K562 (cell line): ENCODE measurements at regions not wholly inside any gene's neighbourhood (a gene's known extent, or its start where the extent isn't known, plus 50 kb on each side); places are given as distances from the start of the nearest gene placed in this dataset.

Source experiments
- ATAC-seq: fragments of 200-7000 bp; cut with Tn5 transposase; 3 replicates; pipeline ENCODE4 v1.9.1; 2020; ENCODE audit warnings: moderate library complexity
- BruUV-seq: library from RNA; stranded (reverse); fragments of 400-500 nt; replicated peaks from 2 replicates; lab custom pipeline; 2021; lab: Mats Ljungman, UMichigan
- CTCF ChIA-PET: fragments of 300-600 bp; formaldehyde crosslinking; extraction: SDS; loops from one replicate; lab custom pipeline; 2021; ENCODE audit warnings: low intra/inter-chr PET ratio; lab: Yijun Ruan, JAX
- POLR2A ChIA-PET: fragments of 300-600, 350-650 bp; sonication (Branson Sonifier 250); formaldehyde crosslinking; extraction: SDS; loops from one replicate; lab custom pipeline; 2021; ENCODE audit warnings: antibody characterized with exemption, inconsistent platforms; lab: Yijun Ruan, JAX
- DNase-seq, 4 experiments: peaks; one replicate each; pipeline versions ENCODE4 v3.0.0 to v3.0.0-alpha.2; 2011 to 2018; ENCODE audit warnings: low spot score in 3 of 4, mixed read lengths in 3 of 4; ENCODE audit errors: extremely low read depth in 1 of 4
- FAIRE-seq: peaks from 2 replicates; lab custom pipeline; 2011; peaks lifted over from hg19 to GRCh38; lab: Jason Lieb, UNC
- H2AFZ ChIP-seq: 2 replicates; pipeline ENCODE4 v1.6.0; 2011; ENCODE audit warnings: low read depth, low read length, control low read depth, inconsistent platforms
- H3K27ac ChIP-seq: fragments of 200-600 bp; 3 replicates; pipeline ENCODE4 v1.8.0; 2011; ENCODE audit warnings: low read depth, mild to moderate bottlenecking, control low read depth, inconsistent platforms, low read length, moderate library complexity, mixed read lengths; ENCODE audit errors: extremely low read depth
- H3K27me3 ChIP-seq, 2 experiments: fragments of 300-600 bp in 1 of 2; 2 replicates in 1 of 2; 3 replicates in 1 of 2; pipeline versions ENCODE4 v1.6.0 to v1.8.0; 2011; ENCODE audit warnings: inconsistent platforms in 2 of 2, low read length in 2 of 2, mild to moderate bottlenecking in 1 of 2, mixed read lengths in 1 of 2, moderate library complexity in 1 of 2; ENCODE audit not compliant: control insufficient read depth in 2 of 2, insufficient read depth in 2 of 2
- H3K36me3 ChIP-seq: fragments of 300-600 bp; 3 replicates; pipeline ENCODE4 v1.8.0; 2011; ENCODE audit warnings: mild to moderate bottlenecking, low read length, inconsistent platforms; ENCODE audit not compliant: control insufficient read depth, insufficient read depth
- H3K4me1 ChIP-seq, 2 experiments: fragments of 200-600 bp in 1 of 2; replicated peaks in 1 of 2; 2 replicates in 1 of 2; 3 replicates in 1 of 2; pipeline versions ENCODE4 v1.5.1 to v1.8.0; 2011; ENCODE audit warnings: inconsistent platforms in 2 of 2, low read length in 2 of 2, mild to moderate bottlenecking in 1 of 2, mixed read lengths in 1 of 2, moderate library complexity in 1 of 2; ENCODE audit not compliant: control insufficient read depth in 2 of 2, insufficient read depth in 2 of 2
- H3K4me2 ChIP-seq: 2 replicates; pipeline ENCODE4 v1.6.1; 2011; ENCODE audit warnings: low read length, control low read depth, inconsistent platforms, mixed read lengths; ENCODE audit not compliant: insufficient read depth
- H3K4me3 ChIP-seq: fragments of 200-600 bp; sonication (generic), shearing (Covaris generic); 2 replicates; pipeline ENCODE4 v1.5.1; 2016; ENCODE audit warnings: control low read depth, inconsistent platforms
- H3K79me2 ChIP-seq: fragments of 200-600 bp; 3 replicates; pipeline ENCODE4 v1.8.0; 2011; ENCODE audit warnings: low read length, inconsistent platforms; ENCODE audit not compliant: control insufficient read depth, insufficient read depth
- H3K9ac ChIP-seq, 2 experiments: 2 replicates each; pipeline versions ENCODE4 v1.6.0 to v1.6.1; 2011; ENCODE audit warnings: low read depth in 2 of 2, low read length in 2 of 2, control low read depth in 1 of 2, inconsistent platforms in 1 of 2, mild to moderate bottlenecking in 1 of 2, mixed read lengths in 1 of 2; ENCODE audit not compliant: insufficient read depth in 1 of 2
- H3K9me1 ChIP-seq: one replicate; pipeline ENCODE4 v1.6.0; 2011; ENCODE audit warnings: inconsistent platforms, mild to moderate bottlenecking, low read length, moderate library complexity; ENCODE audit not compliant: control insufficient read depth, insufficient read depth
- H3K9me3 ChIP-seq: replicated peaks from 2 replicates; pipeline ENCODE4 v1.5.1; 2011; ENCODE audit warnings: low read depth, low read length, inconsistent platforms; ENCODE audit not compliant: control insufficient read depth, insufficient read depth
- H4K20me1 ChIP-seq: replicated peaks from 2 replicates; pipeline ENCODE4 v1.6.1; 2011; ENCODE audit warnings: low read length, inconsistent platforms, mixed read lengths; ENCODE audit not compliant: control insufficient read depth, insufficient read depth
- HDGF ChIP-seq: fragments of 450-650 bp; IDR thresholded peaks from 2 replicates; pipeline ENCODE4 v1.6.1; 2016
- HOMEZ ChIP-seq: fragments of 250-450 bp; sonication (Bioruptor Pico); IDR thresholded peaks from 2 replicates; pipeline ENCODE4 v1.4.0; 2020; ENCODE audit warnings: mild to moderate bottlenecking, moderate library complexity
- NCOA4 ChIP-seq: fragments of 450-650 bp; IDR thresholded peaks from 2 replicates; pipeline ENCODE4 v1.6.1; 2018; ENCODE audit warnings: mild to moderate bottlenecking; ENCODE audit not compliant: partially characterized antibody
- NKRF ChIP-seq: fragments of 450-650 bp; IDR thresholded peaks from 2 replicates; pipeline ENCODE4 v1.6.1; 2016; ENCODE audit warnings: borderline replicate concordance
- POLR2G ChIP-seq: fragments of 200-400 bp; formaldehyde crosslinking; IDR thresholded peaks from 2 replicates; pipeline ENCODE4 v1.6.1; 2017; ENCODE audit warnings: low read depth, mild to moderate bottlenecking, antibody characterized with exemption, low read length, moderate library complexity
- RB1 ChIP-seq: fragments of 450-650 bp; IDR thresholded peaks from 2 replicates; pipeline ENCODE4 v1.6.1; 2017; ENCODE audit warnings: low read depth, mild to moderate bottlenecking
- RBM22 ChIP-seq: fragments of 200-400 bp; formaldehyde crosslinking; IDR thresholded peaks from 2 replicates; pipeline ENCODE4 v1.6.1; 2018; ENCODE audit warnings: low read length, low read depth; ENCODE audit not compliant: poor library complexity, severe bottlenecking
- RFX5 ChIP-seq: IDR thresholded peaks from 2 replicates; pipeline ENCODE4 v1.6.1; 2011; ENCODE audit warnings: low read depth, mild to moderate bottlenecking, improper control_type of control experiment, low read length
- SMARCC2 ChIP-seq: fragments of 450-650 bp; IDR thresholded peaks from 2 replicates; pipeline ENCODE4 v1.6.1; 2017; ENCODE audit warnings: antibody characterized with exemption, moderate library complexity, mild to moderate bottlenecking, low read depth
- ZKSCAN8 ChIP-seq: fragments of 200-800 bp; sonication (Bioruptor generic); IDR thresholded peaks from 2 replicates; pipeline ENCODE4 v1.6.1; 2016; ENCODE audit warnings: missing genetic modification characterization, missing compliant biosample characterization
- ZNF644 ChIP-seq: fragments of 200-800 bp; sonication (Bioruptor generic); IDR thresholded peaks from 2 replicates; pipeline ENCODE4 v1.6.1; 2016; ENCODE audit warnings: low read depth, missing genetic modification characterization, missing compliant biosample characterization
- WGBS: fragments of 100-300 bp; shearing (Covaris generic); methylation state at CpG from one replicate; pipeline ENCODE4 v1.1.6; 2016; ENCODE audit warnings: low coverage, mixed read lengths; ENCODE audit not compliant: insufficient coverage; ENCODE audit errors: missing lambda C conversion rate; 5-methylcytosine and 5-hydroxymethylcytosine counted together
- in situ Hi-C: fragments of 300-500 bp; cut with MboI; formaldehyde crosslinking; loops from 4 replicates; pipeline ENCODE4 v1.15.0; 2018; ENCODE audit warnings: inconsistent platforms, mixed read lengths
- intact Hi-C: fragments of 100-400 bp; cut with micrococcal nuclease; formaldehyde crosslinking; loops from 2 replicates; pipeline ENCODE4 v1.14.2; 2022

GRCh38 chr5:165714598-165714997, 2209.2 kb downstream of the MAT2B start:
- H3K4me1 ChIP-seq: no peaks in the 10 kb centered on the region
- no peak overlapping the region for H3K4me2 ChIP-seq
- H3K27ac ChIP-seq: no peak overlapping the region
- no peak overlapping the region for H3K4me3 ChIP-seq
- H3K27me3 ChIP-seq: no peaks in the 10 kb centered on the region
- TF ChIP-seq HOMEZ (CRISPR knock-in tag) (no peak), SMARCC2 (no peak), POLR2G (no peak), RFX5 (no peak), RB1 (no peak), HDGF (no peak), RBM22 (no peak), ZKSCAN8 (no peak), NKRF (no peak), ZNF644 (tag) (no peak), NCOA4 (no peak)
- DNase-seq (no peak), ATAC-seq (no peak), FAIRE-seq (no peak)
- no peaks in the 10 kb centered on the region for H3K79me2 ChIP-seq
- ChIA-PET POLR2A (no interaction called here), CTCF (no interaction called here)
- no peaks in the 10 kb centered on the region for H3K36me3 ChIP-seq
- intact Hi-C loops: no loop called here
- BruUV-seq: no TSS peak
- 0% methylated on average over 1 of the region's 1 CpG for WGBS
- H2AFZ ChIP-seq: no peak overlapping the region
- no peaks in the 10 kb centered on the region for H3K9me3 ChIP-seq
- no peak overlapping the region for H3K9ac ChIP-seq
- no peaks in the 10 kb centered on the region for H4K20me1 ChIP-seq
- no peaks in the 10 kb centered on the region for H3K9me1 ChIP-seq
- in situ Hi-C loops: no loop called here
